22Rv1 (cell line): ENCODE measurements at regions not wholly inside any gene's neighbourhood (a gene's known extent, or its start where the extent isn't known, plus 50 kb on each side); places are given as distances from the start of the nearest gene placed in this dataset.

Experiments used
- H3K27ac ChIP-seq: fragments of 450-650 bp; 2 replicates; pipeline ENCODE4 v1.5.1; 2017
- ZFX ChIP-seq: fragments of 450-650 bp; IDR thresholded peaks from 2 replicates; pipeline ENCODE4 v1.6.1; 2017; ENCODE audit warnings: antibody characterized with exemption, borderline replicate concordance
- TF ChIP-seq, protein P1 (sequence below): fragments of 450-650 bp; IDR thresholded peaks from 2 replicates; pipeline ENCODE4 v1.5.1; 2017; ENCODE audit warnings: mild to moderate bottlenecking

DNA sequence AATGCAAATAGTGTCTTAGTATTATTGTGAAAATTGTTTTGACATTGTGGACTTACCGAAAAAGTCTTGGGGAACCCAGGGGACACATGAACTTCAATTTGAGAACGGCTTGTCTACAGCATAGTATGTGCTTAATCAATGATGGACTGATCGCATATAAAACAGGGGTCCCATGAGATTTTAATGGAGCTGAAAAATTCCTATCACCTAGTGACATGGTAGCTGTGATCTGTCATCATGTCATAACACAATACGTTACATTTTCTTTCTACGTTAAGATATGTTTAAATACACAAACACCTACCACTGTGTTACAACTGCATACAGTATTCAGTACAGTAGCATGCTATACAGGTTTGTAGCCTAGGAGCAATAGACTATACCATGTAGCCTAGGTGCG is 153.3 kb upstream of the FOXD3 start:
- no peak overlapping the region for H3K27ac ChIP-seq
- TF ChIP-seq, protein P1, sequence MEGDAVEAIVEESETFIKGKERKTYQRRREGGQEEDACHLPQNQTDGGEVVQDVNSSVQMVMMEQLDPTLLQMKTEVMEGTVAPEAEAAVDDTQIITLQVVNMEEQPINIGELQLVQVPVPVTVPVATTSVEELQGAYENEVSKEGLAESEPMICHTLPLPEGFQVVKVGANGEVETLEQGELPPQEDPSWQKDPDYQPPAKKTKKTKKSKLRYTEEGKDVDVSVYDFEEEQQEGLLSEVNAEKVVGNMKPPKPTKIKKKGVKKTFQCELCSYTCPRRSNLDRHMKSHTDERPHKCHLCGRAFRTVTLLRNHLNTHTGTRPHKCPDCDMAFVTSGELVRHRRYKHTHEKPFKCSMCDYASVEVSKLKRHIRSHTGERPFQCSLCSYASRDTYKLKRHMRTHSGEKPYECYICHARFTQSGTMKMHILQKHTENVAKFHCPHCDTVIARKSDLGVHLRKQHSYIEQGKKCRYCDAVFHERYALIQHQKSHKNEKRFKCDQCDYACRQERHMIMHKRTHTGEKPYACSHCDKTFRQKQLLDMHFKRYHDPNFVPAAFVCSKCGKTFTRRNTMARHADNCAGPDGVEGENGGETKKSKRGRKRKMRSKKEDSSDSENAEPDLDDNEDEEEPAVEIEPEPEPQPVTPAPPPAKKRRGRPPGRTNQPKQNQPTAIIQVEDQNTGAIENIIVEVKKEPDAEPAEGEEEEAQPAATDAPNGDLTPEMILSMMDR, result no peak
- TF ChIP-seq ZFX, result no peak

DNA sequence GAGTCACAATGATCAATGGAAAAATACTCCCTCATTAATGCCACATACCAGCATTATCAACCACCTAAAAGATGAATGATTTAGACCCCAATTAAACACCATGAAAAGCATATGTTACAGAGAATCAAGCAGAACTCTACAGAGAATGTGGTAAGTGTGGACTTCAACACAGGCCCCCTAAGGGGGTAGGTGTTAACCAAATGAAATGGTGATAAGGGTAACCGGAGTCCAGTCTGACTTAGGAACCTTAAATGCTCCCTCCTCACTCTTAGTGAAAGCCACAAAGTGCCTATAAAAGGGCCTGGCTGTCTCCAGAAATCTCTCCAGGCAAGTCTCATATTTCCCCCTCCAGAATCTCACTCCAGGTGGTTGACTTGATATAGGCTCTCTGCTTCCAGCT is 149.2 kb upstream of the FOXD3 start:
- no peak overlapping the region for H3K27ac ChIP-seq
- no peak for TF ChIP-seq ZFX

DNA sequence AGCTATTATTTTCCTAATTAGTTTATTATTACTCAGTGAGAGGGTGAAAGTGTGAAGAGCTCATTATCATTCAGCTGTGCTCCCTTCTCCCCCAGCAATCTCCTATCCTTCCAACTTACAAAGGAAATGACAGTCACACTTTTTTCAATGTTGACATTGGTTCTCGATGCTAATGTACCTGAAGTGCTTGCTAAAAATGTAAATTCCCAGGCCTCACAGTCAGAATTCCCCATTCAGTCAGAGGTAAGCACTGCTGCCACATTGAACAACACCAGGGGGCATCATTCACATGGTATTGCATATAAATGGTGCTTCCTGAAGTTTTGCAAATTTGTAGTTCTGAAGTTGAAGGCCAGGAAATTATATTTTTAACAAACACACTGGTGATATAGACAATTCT is 132.7 kb upstream of the FOXD3 start:
- H3K27ac ChIP-seq, result no peak overlapping the region
- TF ChIP-seq ZFX, result no peak
- TF ChIP-seq, protein P1, result peak; percentile 36

DNA sequence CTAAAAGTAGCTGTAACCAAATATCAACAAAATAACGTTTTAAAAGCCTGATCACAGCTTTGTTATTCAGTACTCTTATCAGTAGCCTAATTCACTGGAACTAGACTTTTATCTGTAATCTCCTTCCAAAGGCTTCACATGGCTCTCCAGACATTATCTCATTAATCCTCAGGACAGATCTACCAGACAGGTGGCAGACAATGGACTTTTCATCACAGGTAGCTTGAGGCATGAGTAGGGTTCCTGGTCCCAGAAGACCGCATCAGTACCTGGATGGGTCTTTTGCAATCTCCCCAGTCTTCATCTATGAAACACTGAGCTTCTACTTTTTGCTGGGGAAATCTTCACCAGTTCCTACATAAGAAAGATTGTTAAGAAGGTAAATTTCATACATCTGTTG is 132.2 kb upstream of the FOXD3 start:
- TF ChIP-seq, protein P1, result no peak; the same call in 1 of the 2 replicates
- no peak overlapping the region for H3K27ac ChIP-seq

DNA sequence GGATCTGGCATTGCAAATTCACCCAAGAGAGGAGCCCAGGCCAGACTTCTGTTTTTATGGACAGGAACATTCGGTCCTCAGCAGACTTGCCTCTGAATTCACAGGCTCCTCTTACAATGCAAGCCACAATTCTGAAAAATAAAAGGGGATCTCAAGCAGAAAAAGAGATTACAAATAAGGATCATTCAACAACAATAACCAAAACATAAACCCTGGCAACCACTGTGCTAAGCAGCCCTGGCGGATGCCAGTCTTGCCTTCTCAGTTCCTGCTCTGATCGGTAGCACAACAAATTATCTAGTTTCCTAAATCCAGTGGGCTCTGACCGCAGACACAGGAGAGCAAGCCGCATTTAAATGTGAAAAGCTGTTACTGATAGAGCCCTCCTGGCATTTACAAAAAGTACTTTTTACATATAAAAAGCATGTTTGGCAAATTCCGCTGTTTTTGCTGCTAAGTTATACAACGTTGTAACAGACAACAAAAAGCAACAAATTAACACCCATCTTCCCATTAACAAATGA is 123.4 kb upstream of the FOXD3 start:
- no peak overlapping the region for H3K27ac ChIP-seq
- TF ChIP-seq, protein P1, result no peak
- TF ChIP-seq ZFX, result no peak

DNA sequence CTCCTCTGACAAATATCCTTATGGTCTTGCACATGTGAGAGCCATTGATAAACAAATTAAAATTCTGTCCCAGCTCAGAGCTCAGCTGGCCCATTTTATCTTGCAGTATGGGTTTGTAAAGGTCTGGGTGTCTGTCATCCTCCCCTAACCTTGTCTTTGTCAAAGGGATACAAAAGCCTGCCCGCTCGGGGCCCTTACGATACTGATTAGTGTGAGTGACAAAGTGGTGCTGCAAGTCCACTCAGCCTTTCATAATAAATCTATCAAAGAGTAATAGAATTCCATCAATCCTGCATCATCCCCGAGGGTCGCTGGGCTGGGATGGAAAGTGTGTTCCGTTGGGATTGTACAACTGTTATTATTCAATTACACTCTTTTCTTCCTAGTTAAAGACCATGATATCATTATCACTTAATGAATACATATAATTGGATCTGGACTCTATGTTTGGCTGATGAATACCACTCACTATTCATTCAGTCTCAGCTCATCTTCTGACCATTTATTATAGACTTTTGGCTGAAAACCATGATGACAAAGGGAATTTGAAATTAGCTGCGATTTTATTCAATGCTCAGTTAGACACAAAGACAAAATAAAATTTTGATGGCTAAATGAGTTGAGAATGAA is 122.5 kb upstream of the FOXD3 start:
- no peak overlapping the region for H3K27ac ChIP-seq
- TF ChIP-seq, protein P1, result no peak
- TF ChIP-seq ZFX, result no peak

DNA sequence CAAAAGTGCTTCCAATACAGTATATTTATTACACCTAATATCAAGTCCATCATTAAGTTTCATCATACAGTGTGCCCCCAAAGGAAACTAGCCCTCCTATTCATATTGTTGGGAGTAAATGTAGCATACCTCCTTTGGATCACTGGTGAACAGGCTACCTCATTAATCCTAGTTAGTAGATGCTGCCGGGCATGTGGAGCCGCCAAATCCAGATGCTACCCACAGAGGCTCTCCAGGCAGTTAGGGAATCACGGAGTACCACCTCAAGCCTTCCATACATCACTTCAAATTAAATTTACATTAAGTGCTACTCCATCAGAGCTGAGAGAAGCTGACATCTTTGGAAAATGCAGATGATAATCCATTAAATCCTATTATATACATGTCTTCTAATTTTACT is 121.7 kb upstream of the FOXD3 start:
- no peak for TF ChIP-seq ZFX
- TF ChIP-seq, protein P1, result no peak
- H3K27ac ChIP-seq, result no peak overlapping the region

DNA sequence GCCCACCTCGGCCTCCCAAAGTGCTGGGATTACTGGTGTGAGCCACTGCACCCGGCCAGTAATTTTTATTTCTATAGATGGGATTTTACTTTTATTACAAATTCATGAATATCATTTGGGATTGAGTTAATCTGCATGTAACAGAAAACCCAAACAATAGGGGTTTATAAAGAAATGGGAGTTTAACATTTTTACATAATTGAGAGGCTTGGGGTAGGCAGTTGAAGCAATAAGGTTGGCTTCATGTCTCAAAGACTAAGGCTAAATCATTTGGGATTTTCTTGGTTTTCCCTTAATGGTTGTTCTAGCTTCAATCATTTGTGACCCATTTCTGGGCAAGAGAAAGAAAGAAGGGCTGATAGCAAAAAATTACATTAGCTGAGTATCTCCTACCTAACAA is 118.7 kb upstream of the FOXD3 start:
- TF ChIP-seq, protein P1, result no peak
- TF ChIP-seq ZFX, result no peak
- H3K27ac ChIP-seq, result no peak overlapping the region
